ENCODE measurements at regions not wholly inside any gene's neighbourhood (a gene's known extent, or its start where the extent isn't known, plus 50 kb on each side); places are given as distances from the start of the nearest gene placed in this dataset.
"Not testable (repeated sequence)": the region's sequence is repeated elsewhere in the genome, so short reads cannot be mapped to it uniquely, and the experiment has no call there.

GRCh38 chr12:54123981-54124380 lies 64.8 kb downstream of the SMUG1 start:
- TF ChIP-seq CTCF, POLR2A (IDR thresholded peaks at IDR 0.05): not testable (repeated sequence)

Data from adrenal gland (tissue), 5 donors.